Testis (tissue), 2 donors: ENCODE measurements at regions not wholly inside any gene's neighbourhood (a gene's known extent, or its start where the extent isn't known, plus 50 kb on each side); places are given as distances from the start of the nearest gene placed in this dataset.

ENCODE experiments used
- CTCF ChIP-seq, 3 experiments: fragments of 450-650 bp in 2 of 3; fragments of 200-600 bp in 1 of 3; sonication (generic) in 1 of 3; IDR thresholded peaks; one replicate each; pipeline ENCODE4 v1.5.1; 2016 to 2019; ENCODE audit warnings: antibody characterized with exemption in 3 of 3, mild to moderate bottlenecking in 2 of 3, moderate library complexity in 1 of 3
- POLR2A ChIP-seq: fragments of 450-650 bp; IDR thresholded peaks from one replicate; pipeline ENCODE4 v1.6.1; 2017; ENCODE audit warnings: antibody characterized with exemption, mild to moderate bottlenecking, moderate library complexity

GRCh38 chr20:52763321-52763853, 208.8 kb upstream of the TSHZ2 start:
- TF ChIP-seq CTCF (IDR thresholded peaks at IDR 0.05) = no peak
- TF ChIP-seq POLR2A = no peak
